Ovary (tissue), 7 donors: ENCODE measurements at regions not wholly inside any gene's neighbourhood (a gene's known extent, or its start where the extent isn't known, plus 50 kb on each side); places are given as distances from the start of the nearest gene placed in this dataset.

Experiments used
- DNase-seq, 5 donors: peaks; one replicate each; pipeline ENCODE4 v3.0.0-alpha.2; 2019 to 2020
- H3K27ac ChIP-seq, 2 donors: fragments of 200-600 bp; one replicate each; pipeline versions ENCODE4 v1.5.1 to v1.8.0; 2019 to 2022
- H3K27me3 ChIP-seq: fragments of 200-600 bp; one replicate; pipeline ENCODE4 v1.8.0; 2022
- H3K36me3 ChIP-seq: fragments of 200-600 bp; sonication (generic); one replicate; pipeline ENCODE4 v1.5.1; 2019
- H3K4me1 ChIP-seq: one replicate; pipeline ENCODE4 v1.8.1; 2013; ENCODE audit warnings: mild to moderate bottlenecking, moderate library complexity; ENCODE audit not compliant: insufficient read depth
- H3K4me3 ChIP-seq: fragments of 200-600 bp; sonication (generic); one replicate; pipeline ENCODE4 v1.5.1; 2017
- H3K9me3 ChIP-seq, 2 donors: fragments of 200-600 bp in 1 of 2; sonication (generic) in 1 of 2; one replicate each; pipeline versions ENCODE4 v1.5.1 to v1.8.1; 2013 to 2019; ENCODE audit warnings: mild to moderate bottlenecking in 1 of 2, moderate library complexity in 1 of 2
- EP300 ChIP-seq: sonication (generic); formaldehyde crosslinking; IDR thresholded peaks from one replicate; pipeline ENCODE4 v1.6.1; 2017; ENCODE audit warnings: antibody characterized with exemption
- POLR2A ChIP-seq: fragments of 450-650 bp; IDR thresholded peaks from one replicate; pipeline ENCODE4 v1.6.1; 2017; ENCODE audit warnings: antibody characterized with exemption, mild to moderate bottlenecking, moderate library complexity
- WGBS, 3 donors: extraction: QIAGEN DNeasy Blood & Tissue Kit in 1 of 3; methylation state at CpG; one replicate each; pipeline versions ENCODE4 v1.1.5 to v1.1.7; 2013 to 2017; 5-methylcytosine and 5-hydroxymethylcytosine counted together
- intact Hi-C, 4 donors: fragments of 100-400 bp; cut with DNase I; formaldehyde crosslinking; loops; one replicate each; pipeline versions ENCODE4 v1.11.0 to v1.15.1; 2022 to 2023
- TF ChIP-seq, protein P1 (sequence below), 3 donors: fragments of 450-650 bp in 2 of 3; fragments of 200-600 bp in 1 of 3; IDR thresholded peaks; one replicate each; pipeline versions ENCODE4 v1.5.1 to v1.8.0; 2016 to 2022; ENCODE audit warnings: antibody characterized with exemption in 3 of 3, mild to moderate bottlenecking in 1 of 3
- donor health status: DM: no; HTN: no; CAD: no; lungs with moderate emphysema.
- donor health status: DM: no; HTN: no; CAD: no.
- donor health status: Bipolar disorder and iron deficiency.
- donor health status: DM: no; HTN: no; CAD: no.
- donor health status: DM: yes; HTN: yes; CAD: no.

DNA sequence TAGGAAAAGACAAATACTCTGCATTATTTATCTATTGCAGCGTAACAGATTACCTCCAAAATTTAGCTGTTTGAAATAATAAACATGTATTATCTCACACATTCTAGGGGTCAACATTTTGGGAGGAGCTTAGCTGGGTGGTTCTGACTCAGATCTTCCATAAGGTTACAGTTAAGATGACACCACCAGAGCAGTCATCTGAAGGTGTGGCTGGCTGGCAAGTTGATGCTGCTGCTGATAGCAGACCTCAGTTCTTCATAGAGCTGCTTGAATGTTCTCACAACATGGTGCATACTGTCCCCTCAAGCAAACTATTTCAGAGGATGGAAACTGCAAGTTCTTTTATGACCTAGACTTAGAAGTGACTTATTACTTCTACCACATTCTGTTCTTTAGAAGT, 146.3 kb upstream of the FSTL4 start:
- Histone ChIP-seq H3K27me3 (no peaks in the 10 kb centered on the region), H3K9me3 (no peaks in the 10 kb centered on the region), H3K27ac (no peak overlapping the region), H3K36me3 (no peaks in the 10 kb centered on the region), H3K4me3 (no peak overlapping the region), H3K4me1 (no peaks in the 10 kb centered on the region)
- no peak for DNase-seq
- 0 to 78% (median 74%) methylated on average over 1 of the region's 1 CpG for WGBS, 3 donors
- TF ChIP-seq POLR2A (no peak), EP300 (no peak)
- TF ChIP-seq, protein P1, sequence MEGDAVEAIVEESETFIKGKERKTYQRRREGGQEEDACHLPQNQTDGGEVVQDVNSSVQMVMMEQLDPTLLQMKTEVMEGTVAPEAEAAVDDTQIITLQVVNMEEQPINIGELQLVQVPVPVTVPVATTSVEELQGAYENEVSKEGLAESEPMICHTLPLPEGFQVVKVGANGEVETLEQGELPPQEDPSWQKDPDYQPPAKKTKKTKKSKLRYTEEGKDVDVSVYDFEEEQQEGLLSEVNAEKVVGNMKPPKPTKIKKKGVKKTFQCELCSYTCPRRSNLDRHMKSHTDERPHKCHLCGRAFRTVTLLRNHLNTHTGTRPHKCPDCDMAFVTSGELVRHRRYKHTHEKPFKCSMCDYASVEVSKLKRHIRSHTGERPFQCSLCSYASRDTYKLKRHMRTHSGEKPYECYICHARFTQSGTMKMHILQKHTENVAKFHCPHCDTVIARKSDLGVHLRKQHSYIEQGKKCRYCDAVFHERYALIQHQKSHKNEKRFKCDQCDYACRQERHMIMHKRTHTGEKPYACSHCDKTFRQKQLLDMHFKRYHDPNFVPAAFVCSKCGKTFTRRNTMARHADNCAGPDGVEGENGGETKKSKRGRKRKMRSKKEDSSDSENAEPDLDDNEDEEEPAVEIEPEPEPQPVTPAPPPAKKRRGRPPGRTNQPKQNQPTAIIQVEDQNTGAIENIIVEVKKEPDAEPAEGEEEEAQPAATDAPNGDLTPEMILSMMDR (IDR thresholded peaks at IDR 0.05): no peak
- intact Hi-C loops: no loop called here

DNA sequence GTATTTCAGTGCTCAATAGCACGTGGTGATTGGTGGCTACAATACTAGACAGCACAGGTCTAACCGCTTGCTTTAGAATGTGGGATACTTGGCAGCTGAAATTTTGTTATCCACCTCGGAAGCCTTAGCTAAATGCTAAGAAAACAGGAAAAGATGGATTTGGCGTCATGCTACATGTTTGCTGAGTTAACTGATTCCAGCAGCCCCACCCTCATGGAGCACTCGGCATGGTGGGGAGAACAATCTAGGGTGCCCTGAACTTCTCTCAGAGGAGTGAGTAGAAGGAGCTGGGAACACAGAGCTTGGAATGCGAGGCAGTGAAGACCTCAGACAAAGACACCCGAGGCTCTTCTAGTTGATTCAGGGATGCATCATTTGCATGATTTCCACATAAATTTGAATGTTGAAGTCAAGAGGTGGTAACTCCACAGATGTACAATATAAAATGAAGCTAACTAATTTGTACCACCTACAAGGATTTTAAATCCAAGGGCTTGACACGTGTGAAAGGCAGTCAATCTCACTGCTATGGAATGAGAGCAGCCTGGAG, 145.1 kb upstream of the FSTL4 start:
- Histone ChIP-seq H3K27ac (no peak overlapping the region), H3K27me3 (no peaks in the 10 kb centered on the region), H3K9me3 (no peaks in the 10 kb centered on the region), H3K4me1 (no peaks in the 10 kb centered on the region), H3K36me3 (no peaks in the 10 kb centered on the region), H3K4me3 (no peak overlapping the region)
- intact Hi-C loops: no loop called here
- TF ChIP-seq EP300 (no peak), POLR2A (no peak)
- TF ChIP-seq, protein P1 (IDR thresholded peaks at IDR 0.05): no peak
- WGBS, 3 donors: 48 to 54% (median 54%) methylated on average over 8 of the region's 8 CpGs
- no peak for DNase-seq

DNA sequence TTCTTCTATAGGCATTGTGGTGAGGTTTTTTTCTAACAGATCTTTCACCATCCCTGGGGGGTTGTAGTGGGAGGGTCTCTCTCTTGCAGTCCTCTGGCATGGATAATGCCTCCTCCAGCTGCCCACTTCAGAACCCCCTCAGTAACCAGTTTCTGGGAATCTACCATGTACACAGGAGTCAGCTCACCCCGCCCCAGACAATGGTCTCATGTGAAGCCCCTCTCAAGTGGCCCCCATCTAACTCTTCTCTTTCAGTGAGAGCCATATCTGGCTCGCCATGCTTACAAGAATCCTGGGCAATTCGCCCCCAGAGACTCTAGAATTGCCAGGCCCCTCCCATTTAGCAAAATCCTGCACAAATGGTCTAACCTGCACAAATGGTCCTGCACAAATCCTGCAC, 144.4 kb upstream of the FSTL4 start:
- Histone ChIP-seq H3K27ac (no peak overlapping the region), H3K4me1 (no peaks in the 10 kb centered on the region), H3K27me3 (no peaks in the 10 kb centered on the region), H3K9me3 (no peaks in the 10 kb centered on the region), H3K36me3 (no peaks in the 10 kb centered on the region), H3K4me3 (no peak overlapping the region)
- intact Hi-C loops: no loop called here
- WGBS, 3 donors: 53 to 65% (median 63%) methylated on average over 3 of the region's 3 CpGs
- TF ChIP-seq, protein P1 (IDR thresholded peaks at IDR 0.05): no peak
- TF ChIP-seq EP300 (no peak), POLR2A (no peak)
- no peak for DNase-seq

DNA sequence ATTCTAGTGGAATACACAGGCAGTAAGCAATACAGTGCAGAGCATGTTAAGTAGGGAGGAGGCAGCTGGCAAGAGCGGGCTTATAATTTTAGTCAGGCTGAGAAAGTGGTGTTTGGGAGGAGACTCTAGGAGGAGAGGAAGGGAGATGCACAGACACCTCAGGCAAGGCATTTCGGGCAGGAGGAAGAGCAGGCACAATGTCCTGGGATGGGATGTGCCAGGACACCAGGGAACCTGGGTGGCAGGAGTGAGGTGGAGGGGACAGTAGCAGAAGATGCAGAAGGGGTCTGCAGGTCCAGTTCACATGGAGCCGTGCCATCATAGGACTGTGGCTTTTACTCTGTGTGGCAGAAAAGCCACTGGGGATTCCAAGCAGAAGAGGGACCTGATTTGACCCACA, 143.7 kb upstream of the FSTL4 start:
- TF ChIP-seq, protein P1 (IDR thresholded peaks at IDR 0.05): no peak
- TF ChIP-seq EP300 (no peak), POLR2A (no peak)
- no peak overlapping the region for H3K27ac ChIP-seq
- no peak overlapping the region for H3K4me3 ChIP-seq
- H3K9me3 ChIP-seq: no peaks in the 10 kb centered on the region
- H3K4me1 ChIP-seq: no peaks in the 10 kb centered on the region
- DNase-seq: no peak
- intact Hi-C loops: no loop called here
- H3K36me3 ChIP-seq: no peaks in the 10 kb centered on the region
- WGBS, 3 donors: 83 to 89% (median 84%) methylated on average over 3 of the region's 3 CpGs
- H3K27me3 ChIP-seq: no peaks in the 10 kb centered on the region
